ENCODE measurements at regions not wholly inside any gene's neighbourhood (a gene's known extent, or its start where the extent isn't known, plus 50 kb on each side); places are given as distances from the start of the nearest gene placed in this dataset.

DNA sequence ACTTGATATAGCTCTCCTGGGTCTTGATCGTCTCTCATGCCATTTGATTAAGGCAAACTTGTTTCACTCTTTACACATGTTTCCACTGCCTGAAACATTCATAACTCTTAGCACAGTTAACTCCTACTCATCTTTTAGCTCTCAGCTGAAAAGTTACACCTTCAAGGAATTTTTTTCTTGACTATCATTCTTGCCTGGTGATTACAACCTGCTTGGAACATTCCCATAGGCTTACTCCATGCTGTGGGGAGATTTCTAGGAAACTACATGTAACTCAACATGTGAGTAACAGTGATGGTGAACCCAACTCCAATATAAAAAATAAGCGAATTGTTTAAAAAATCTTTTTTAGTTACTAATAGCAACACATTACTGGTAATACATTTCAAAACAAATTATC is 224.1 kb upstream of the MPDZ start:
- Histone ChIP-seq H3K9me3 (no peaks in the 10 kb centered on the region), H3K4me3 (no peak overlapping the region), H3K36me3 (no peaks in the 10 kb centered on the region), H3K27me3 (no peaks in the 10 kb centered on the region), H3K4me1 (no peaks in the 10 kb centered on the region), H3K27ac (no peak overlapping the region)
- TF ChIP-seq EP300 (IDR thresholded peaks at IDR 0.05) (no peak), POLR2AphosphoS5 (IDR thresholded peaks at IDR 0.05) (no peak), POLR2A (IDR thresholded peaks at IDR 0.05) (no peak)
- TF ChIP-seq, protein P1, sequence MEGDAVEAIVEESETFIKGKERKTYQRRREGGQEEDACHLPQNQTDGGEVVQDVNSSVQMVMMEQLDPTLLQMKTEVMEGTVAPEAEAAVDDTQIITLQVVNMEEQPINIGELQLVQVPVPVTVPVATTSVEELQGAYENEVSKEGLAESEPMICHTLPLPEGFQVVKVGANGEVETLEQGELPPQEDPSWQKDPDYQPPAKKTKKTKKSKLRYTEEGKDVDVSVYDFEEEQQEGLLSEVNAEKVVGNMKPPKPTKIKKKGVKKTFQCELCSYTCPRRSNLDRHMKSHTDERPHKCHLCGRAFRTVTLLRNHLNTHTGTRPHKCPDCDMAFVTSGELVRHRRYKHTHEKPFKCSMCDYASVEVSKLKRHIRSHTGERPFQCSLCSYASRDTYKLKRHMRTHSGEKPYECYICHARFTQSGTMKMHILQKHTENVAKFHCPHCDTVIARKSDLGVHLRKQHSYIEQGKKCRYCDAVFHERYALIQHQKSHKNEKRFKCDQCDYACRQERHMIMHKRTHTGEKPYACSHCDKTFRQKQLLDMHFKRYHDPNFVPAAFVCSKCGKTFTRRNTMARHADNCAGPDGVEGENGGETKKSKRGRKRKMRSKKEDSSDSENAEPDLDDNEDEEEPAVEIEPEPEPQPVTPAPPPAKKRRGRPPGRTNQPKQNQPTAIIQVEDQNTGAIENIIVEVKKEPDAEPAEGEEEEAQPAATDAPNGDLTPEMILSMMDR (IDR thresholded peaks at IDR 0.05) = no peak
- DNase-seq (no peak), ATAC-seq (ENCODE audit: low FRiP score in 2 of 2) (no peak)
- 87 to 94% methylated on average over 2 of the region's 2 CpGs for WGBS, 2 donors

DNA sequence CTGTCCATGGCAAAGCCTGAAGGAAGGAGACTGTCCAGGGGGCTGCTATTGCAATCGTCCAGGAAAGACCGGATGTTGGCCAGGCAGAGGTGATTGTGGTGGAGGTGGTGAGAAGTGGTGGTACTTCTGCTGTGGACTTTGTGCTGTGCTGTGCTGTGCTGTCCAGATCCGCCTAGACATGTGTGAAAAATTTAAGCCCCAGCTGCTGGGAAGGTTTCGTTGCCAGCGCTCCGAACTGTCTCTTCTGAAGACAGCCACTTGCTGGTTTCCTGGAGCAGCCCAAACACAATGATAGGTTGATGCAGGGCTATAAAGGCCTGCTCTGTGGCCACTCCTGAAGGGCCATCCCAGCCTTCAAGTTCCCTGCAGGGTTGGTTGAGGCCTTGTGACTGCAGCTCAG is 223.0 kb upstream of the MPDZ start:
- no peaks in the 10 kb centered on the region for H3K27me3 ChIP-seq
- no peaks in the 10 kb centered on the region for H3K36me3 ChIP-seq
- H3K4me3 ChIP-seq = no peak overlapping the region
- no peaks in the 10 kb centered on the region for H3K4me1 ChIP-seq
- H3K27ac ChIP-seq = no peak overlapping the region
- 80 to 92% methylated on average over 4 to 6 of the region's 6 CpGs for WGBS, 2 donors
- ATAC-seq (ENCODE audit: low FRiP score in 2 of 2) (no peak), DNase-seq (no peak)
- TF ChIP-seq POLR2AphosphoS5 (IDR thresholded peaks at IDR 0.05) = no peak
- TF ChIP-seq POLR2A (IDR thresholded peaks at IDR 0.05) = no peak
- TF ChIP-seq, protein P1 (IDR thresholded peaks at IDR 0.05) = no peak
- no peak for TF ChIP-seq EP300 (IDR thresholded peaks at IDR 0.05)
- H3K9me3 ChIP-seq = no peaks in the 10 kb centered on the region

DNA sequence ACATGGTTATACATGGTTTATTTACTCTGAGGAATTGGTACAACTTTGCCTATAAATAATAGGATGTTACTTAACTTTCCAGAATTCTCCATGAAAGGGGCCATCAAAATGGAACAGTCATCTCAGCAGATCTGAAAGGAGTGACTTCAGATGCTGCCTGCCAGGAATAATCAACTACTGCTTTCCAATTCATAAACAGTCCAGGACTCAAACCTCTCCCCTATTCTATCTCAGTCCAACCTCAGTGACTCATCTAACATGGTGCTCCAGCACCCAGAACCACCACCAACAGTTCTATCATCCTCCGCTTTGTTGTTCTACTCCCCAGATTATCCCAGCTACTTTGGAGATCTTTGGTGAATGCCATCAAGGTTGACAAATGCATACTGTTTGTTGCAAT is 221.5 kb upstream of the MPDZ start:
- WGBS, 2 donors = 96 to 100% methylated on average over 1 of the region's 1 CpG
- TF ChIP-seq EP300 (IDR thresholded peaks at IDR 0.05) (no peak), POLR2A (IDR thresholded peaks at IDR 0.05) (no peak), POLR2AphosphoS5 (IDR thresholded peaks at IDR 0.05) (no peak)
- TF ChIP-seq, protein P1 (IDR thresholded peaks at IDR 0.05) = no peak

DNA sequence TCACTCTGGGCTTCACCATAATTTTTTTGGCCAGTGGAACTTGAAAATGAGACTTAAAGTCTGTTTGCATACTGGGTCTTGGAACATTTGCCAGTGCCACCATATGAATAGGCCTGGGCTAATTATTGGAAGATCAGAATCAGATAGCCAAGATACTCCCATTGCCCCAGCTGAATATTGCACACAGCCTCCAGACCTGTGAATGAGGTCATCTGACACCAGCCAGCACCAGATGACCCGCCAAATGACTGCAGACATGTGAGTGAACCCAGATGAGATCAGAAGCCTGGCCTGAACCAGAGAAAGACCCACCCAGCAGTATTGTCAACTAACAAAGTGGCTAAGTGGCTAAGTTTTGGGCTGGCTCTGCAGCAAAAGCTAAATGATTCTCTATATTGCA is 220.5 kb upstream of the MPDZ start:
- no peaks in the 10 kb centered on the region for H3K4me1 ChIP-seq
- peak in 1 of 2 donors; percentile 90 for ATAC-seq (ENCODE audit: low FRiP score in 2 of 2)
- H3K27ac ChIP-seq = no peak overlapping the region
- H3K36me3 ChIP-seq = no peaks in the 10 kb centered on the region
- no peaks in the 10 kb centered on the region for H3K27me3 ChIP-seq
- no peak overlapping the region for H3K4me3 ChIP-seq
- no peaks in the 10 kb centered on the region for H3K9me3 ChIP-seq
- no peak for DNase-seq
- 82 to 100% methylated on average over 1 of the region's 1 CpG for WGBS, 2 donors
- TF ChIP-seq POLR2A (IDR thresholded peaks at IDR 0.05) (no peak), EP300 (IDR thresholded peaks at IDR 0.05) (no peak), POLR2AphosphoS5 (IDR thresholded peaks at IDR 0.05) (no peak)
- TF ChIP-seq, protein P1 (IDR thresholded peaks at IDR 0.05) = no peak

More for the DNA sequence above, 221.5 kb upstream of the MPDZ start:
- no peaks in the 10 kb centered on the region for H3K27me3 ChIP-seq
- no peaks in the 10 kb centered on the region for H3K4me1 ChIP-seq
- DNase-seq (no peak), ATAC-seq (ENCODE audit: low FRiP score in 2 of 2) (peak in 1 of 2 donors; percentile 48)
- H3K4me3 ChIP-seq = no peak overlapping the region
- no peaks in the 10 kb centered on the region for H3K9me3 ChIP-seq
- no peaks in the 10 kb centered on the region for H3K36me3 ChIP-seq
- H3K27ac ChIP-seq = no peak overlapping the region

DNA sequence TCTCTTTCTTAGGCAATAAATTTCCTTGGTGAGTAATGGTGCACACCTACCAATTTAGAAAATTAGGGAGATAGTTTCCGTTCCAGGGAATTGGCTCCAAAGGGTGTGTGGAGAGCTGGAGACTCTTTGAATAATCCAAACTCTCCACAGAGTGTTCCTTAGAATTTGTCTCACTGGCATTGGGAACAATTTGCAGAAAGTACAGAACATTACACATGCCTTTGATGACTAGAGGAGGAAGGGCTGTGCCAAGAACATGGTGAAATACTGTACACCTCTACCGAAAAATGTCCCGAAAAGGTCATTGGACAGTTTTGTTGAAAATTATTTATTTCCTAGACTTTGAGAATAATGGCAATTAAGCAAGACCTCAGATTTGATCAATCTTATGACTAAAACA is 214.2 kb upstream of the MPDZ start:
- ATAC-seq (ENCODE audit: low FRiP score in 2 of 2) (peak in 1 of 2 donors; percentile 46), DNase-seq (no peak)
- no peak overlapping the region for H3K27ac ChIP-seq
- no peaks in the 10 kb centered on the region for H3K27me3 ChIP-seq
- H3K4me3 ChIP-seq = no peak overlapping the region
- H3K9me3 ChIP-seq = no peaks in the 10 kb centered on the region
- TF ChIP-seq EP300 (IDR thresholded peaks at IDR 0.05) (no peak), POLR2A (IDR thresholded peaks at IDR 0.05) (no peak), POLR2AphosphoS5 (IDR thresholded peaks at IDR 0.05) (no peak)
- TF ChIP-seq, protein P1 (IDR thresholded peaks at IDR 0.05) = no peak
- no peaks in the 10 kb centered on the region for H3K36me3 ChIP-seq
- H3K4me1 ChIP-seq = peaks cover 0 to 3% (median 0%) of the 10 kb centered on the region in 4 donors
- WGBS, 2 donors = 92 to 94% methylated on average over 3 of the region's 3 CpGs
